PC-3 (cell line): ENCODE measurements at regions not wholly inside any gene's neighbourhood (a gene's known extent, or its start where the extent isn't known, plus 50 kb on each side); places are given as distances from the start of the nearest gene placed in this dataset.
A peak's percentile ranks its signal among the peaks of the same experiment; 100 is the strongest.

Experiments used
- ATAC-seq: fragments of 200-7000 bp; cut with Tn5 transposase; 2 replicates; pipeline ENCODE4 v1.9.1; 2020; ENCODE audit warnings: mild to moderate bottlenecking, moderate library complexity
- BruUV-seq: library from RNA; stranded (reverse); fragments of 400-500 nt; replicated peaks from 2 replicates; lab custom pipeline; 2021; lab: Mats Ljungman, UMichigan
- CTCF ChIA-PET: fragments of 300-600 bp; sonication (Branson Sonifier 250); formaldehyde crosslinking; loops from one replicate; lab custom pipeline; 2022; ENCODE audit warnings: antibody characterized with exemption; lab: Charles Lee
- POLR2A ChIA-PET: fragments of 300-600 bp; sonication (Branson Sonifier 250); formaldehyde crosslinking; loops from one replicate; lab custom pipeline; 2022; ENCODE audit warnings: antibody characterized with exemption; ENCODE audit not compliant: unreplicated experiment; lab: Charles Lee
- DNase-seq: peaks from one replicate; pipeline ENCODE4 v3.0.0-alpha.2; 2015
- H2AFZ ChIP-seq: fragments of 300-600 bp; sonication (generic); 2 replicates; pipeline ENCODE4 v1.6.0; 2016; ENCODE audit warnings: antibody characterized with exemption, low read length
- H3F3A ChIP-seq: fragments of 300-600 bp; sonication (generic); one replicate; pipeline ENCODE4 v1.6.0; 2017; ENCODE audit warnings: antibody characterized with exemption, low read length, control low read depth, mild to moderate bottlenecking; ENCODE audit not compliant: unreplicated experiment
- H3K27ac ChIP-seq: fragments of 300-600 bp; sonication (generic); 2 replicates; pipeline ENCODE4 v1.5.1; 2016; ENCODE audit warnings: mild to moderate bottlenecking, low read length
- H3K27me3 ChIP-seq: fragments of 300-600 bp; sonication (generic); 2 replicates; pipeline ENCODE4 v1.6.1; 2016; ENCODE audit warnings: low read length, mixed read lengths
- H3K36me3 ChIP-seq: fragments of 300-600 bp; sonication (generic); 2 replicates; pipeline ENCODE4 v1.6.1; 2016; ENCODE audit warnings: low read depth, mixed run types, low read length, mixed read lengths
- H3K4me1 ChIP-seq: fragments of 300-600 bp; sonication (generic); 2 replicates; pipeline ENCODE4 v1.5.1; 2016; ENCODE audit warnings: low read length; ENCODE audit not compliant: insufficient read depth
- H3K4me2 ChIP-seq: fragments of 300-600 bp; sonication (generic); 2 replicates; pipeline ENCODE4 v1.6.0; 2016; ENCODE audit warnings: low read length
- H3K4me3 ChIP-seq: fragments of 300-600 bp; sonication (generic); 2 replicates; pipeline ENCODE4 v1.5.1; 2016; ENCODE audit warnings: mild to moderate bottlenecking, low read length, mixed read lengths
- H3K79me2 ChIP-seq: fragments of 300-600 bp; sonication (generic); 2 replicates; pipeline ENCODE4 v1.6.1; 2017; ENCODE audit warnings: low read length, mixed read lengths
- H3K9ac ChIP-seq: fragments of 300-600 bp; sonication (generic); 2 replicates; pipeline ENCODE4 v1.6.0; 2016; ENCODE audit warnings: mild to moderate bottlenecking, low read length
- H3K9me2 ChIP-seq: fragments of 300-600 bp; sonication (generic); replicated peaks from 2 replicates; pipeline ENCODE4 v1.6.1; 2016; ENCODE audit warnings: mixed run types, low read length, mixed read lengths
- H3K9me3 ChIP-seq: fragments of 300-600 bp; sonication (generic); 2 replicates; pipeline ENCODE4 v1.6.1; 2016; ENCODE audit warnings: low read length, mixed read lengths
- H4K20me1 ChIP-seq: fragments of 300-600 bp; sonication (generic); 2 replicates; pipeline ENCODE4 v1.6.1; 2016; ENCODE audit warnings: low read length, mixed read lengths
- CTCF ChIP-seq: fragments of 300-600 bp; sonication (generic); conservative IDR thresholded peaks from 2 replicates; pipeline ENCODE4 v1.5.1; 2017; ENCODE audit warnings: antibody characterized with exemption, low read depth, mild to moderate bottlenecking, low read length
- EZH2 ChIP-seq: fragments of 300-600 bp; sonication (generic); IDR thresholded peaks from one replicate; pipeline ENCODE4 v1.6.1; 2017; ENCODE audit warnings: antibody characterized with exemption, mild to moderate bottlenecking, low read length; ENCODE audit not compliant: unreplicated experiment
- EZH2phosphoT487 ChIP-seq: fragments of 300-600 bp; sonication (generic); IDR thresholded peaks from 2 replicates; pipeline ENCODE4 v1.6.1; 2018; ENCODE audit warnings: mild to moderate bottlenecking, antibody characterized with exemption, low read length, borderline replicate concordance
- intact Hi-C: fragments of 100-400 bp; cut with micrococcal nuclease; formaldehyde crosslinking; loops from 2 replicates; pipeline ENCODE4 v1.9.0; 2023

DNA sequence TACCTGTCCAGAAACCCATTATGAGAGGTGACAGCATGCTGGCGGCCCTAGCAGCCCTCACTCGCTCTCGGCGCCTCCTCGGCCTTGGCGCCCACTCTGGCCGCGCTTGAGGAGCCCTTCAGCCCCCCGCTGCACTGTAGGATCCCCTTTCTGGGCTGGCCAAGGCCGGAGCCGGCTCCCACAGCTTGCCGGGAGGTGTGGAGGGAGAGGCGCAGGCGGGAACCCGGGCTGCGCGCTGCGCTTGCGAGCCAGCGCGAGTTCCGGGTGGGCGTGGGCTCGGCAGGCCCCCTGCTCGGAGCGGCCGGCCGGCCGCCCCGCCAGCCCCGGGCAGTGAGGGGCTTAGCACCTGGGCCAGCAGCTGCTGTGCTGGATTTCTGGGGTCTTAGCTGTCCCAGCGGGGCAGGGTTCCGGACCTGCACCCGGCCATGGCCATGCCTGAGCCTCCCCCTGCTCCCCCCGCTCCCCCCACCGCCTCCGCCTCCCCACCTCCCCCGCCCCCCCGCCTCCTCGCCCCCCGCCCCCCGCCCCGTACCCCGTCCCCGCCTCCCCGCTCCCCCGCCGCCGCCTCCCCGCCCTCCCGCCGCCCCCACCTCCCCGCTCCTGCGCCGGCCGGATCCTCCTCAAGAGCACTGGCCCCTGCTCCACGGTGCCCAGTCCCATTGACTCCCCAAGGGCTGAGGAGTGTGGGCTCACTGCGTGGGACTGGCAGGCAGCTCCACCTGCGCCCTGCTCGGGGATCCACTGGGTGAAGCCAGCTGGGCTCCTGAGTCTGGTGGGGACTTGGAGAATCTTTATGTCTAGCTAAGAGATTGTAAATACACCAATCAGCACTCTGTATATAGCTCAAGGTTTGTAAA lies 163.1 kb downstream of the KLHL28 start:
- H3K9ac ChIP-seq: peak overlapping the region; percentile 52
- no peak for TF ChIP-seq EZH2phosphoT487
- TF ChIP-seq EZH2: no peak
- no peak for TF ChIP-seq CTCF
- H3K36me3 ChIP-seq: no peaks in the 10 kb centered on the region
- DNase-seq (peak; percentile 11), ATAC-seq (peak; percentile 12; the same call in 1 of the 2 replicates)
- no peaks in the 10 kb centered on the region for H3F3A ChIP-seq
- H3K4me1 ChIP-seq: 0 out of 2 replicates have a peak, but pooled peaks cover 13% of the 10 kb centered on the region
- intact Hi-C loops: no loop called here
- peak overlapping the region; percentile 70 for H3K4me3 ChIP-seq
- ChIA-PET CTCF (interaction anchor here (0.6 kb wide), 2 partner anchors 110 to 1017 kb away, joined by 4 to 11 read pairs; no protein-coding TSS in a partner anchor), POLR2A (interaction anchor here (0.6 kb wide), 1 partner anchor 277 kb away, joined by 3 read pairs; no protein-coding TSS in a partner anchor)
- peak overlapping the region; percentile 75 for H2AFZ ChIP-seq
- no peak overlapping the region for H3K27ac ChIP-seq
- H3K79me2 ChIP-seq: no peaks in the 10 kb centered on the region
- no peaks in the 10 kb centered on the region for H3K27me3 ChIP-seq
- H4K20me1 ChIP-seq: no peaks in the 10 kb centered on the region
- no peaks in the 10 kb centered on the region for H3K9me2 ChIP-seq
- H3K9me3 ChIP-seq: no peaks in the 10 kb centered on the region
- no TSS peak for BruUV-seq
- H3K4me2 ChIP-seq: peak overlapping the region; percentile 75

- CTCF ChIA-PET: interaction anchor here (0.5 kb wide), 1 partner anchor 21 kb away, joined by 3 read pairs; no protein-coding TSS in a partner anchor
- POLR2A ChIA-PET: no interaction called here
Measured at GRCh38 chr14:44795725-44796124, 166.0 kb downstream of the KLHL28 start.

More at GRCh38 chr14:44795725-44796124, 166.0 kb downstream of the KLHL28 start:
- Histone ChIP-seq H3K4me2 (peak overlapping the region; percentile 75), H3K4me3 (no peak overlapping the region), H4K20me1 (no peaks in the 10 kb centered on the region), H3K27ac (no peak overlapping the region), H3K9ac (no peak overlapping the region), H3K36me3 (no peaks in the 10 kb centered on the region), H3K4me1 (0 out of 2 replicates have a peak, but pooled peaks cover 13% of the 10 kb centered on the region), H3F3A (no peaks in the 10 kb centered on the region), H2AFZ (no peak overlapping the region), H3K9me2 (no peaks in the 10 kb centered on the region), H3K27me3 (no peaks in the 10 kb centered on the region), H3K79me2 (no peaks in the 10 kb centered on the region), H3K9me3 (no peaks in the 10 kb centered on the region)
- DNase-seq (peak; percentile 75), ATAC-seq (peak; percentile 94)
- TF ChIP-seq CTCF: no peak
- TF ChIP-seq EZH2: no peak
- no TSS peak for BruUV-seq
- intact Hi-C loops: loop anchor here (1.0 kb wide), 1 partner anchor 95 kb away; no protein-coding TSS in a partner anchor
